ENCODE measurements at regions not wholly inside any gene's neighbourhood (a gene's known extent, or its start where the extent isn't known, plus 50 kb on each side); places are given as distances from the start of the nearest gene placed in this dataset.

DNA sequence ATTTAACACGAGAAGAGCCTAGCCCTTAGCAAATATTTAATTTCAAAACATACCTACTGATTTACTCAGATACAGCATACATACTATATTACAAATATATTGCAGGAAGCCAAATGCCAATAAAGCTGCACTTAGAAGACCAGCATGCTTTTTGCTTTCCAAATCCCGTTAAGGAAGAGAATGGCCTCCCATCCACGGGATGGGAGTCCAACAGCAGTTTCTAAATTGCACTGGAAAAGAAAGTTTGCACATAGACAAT, 156.3 kb upstream of the FOXN3 start:
- TF ChIP-seq, protein P1, sequence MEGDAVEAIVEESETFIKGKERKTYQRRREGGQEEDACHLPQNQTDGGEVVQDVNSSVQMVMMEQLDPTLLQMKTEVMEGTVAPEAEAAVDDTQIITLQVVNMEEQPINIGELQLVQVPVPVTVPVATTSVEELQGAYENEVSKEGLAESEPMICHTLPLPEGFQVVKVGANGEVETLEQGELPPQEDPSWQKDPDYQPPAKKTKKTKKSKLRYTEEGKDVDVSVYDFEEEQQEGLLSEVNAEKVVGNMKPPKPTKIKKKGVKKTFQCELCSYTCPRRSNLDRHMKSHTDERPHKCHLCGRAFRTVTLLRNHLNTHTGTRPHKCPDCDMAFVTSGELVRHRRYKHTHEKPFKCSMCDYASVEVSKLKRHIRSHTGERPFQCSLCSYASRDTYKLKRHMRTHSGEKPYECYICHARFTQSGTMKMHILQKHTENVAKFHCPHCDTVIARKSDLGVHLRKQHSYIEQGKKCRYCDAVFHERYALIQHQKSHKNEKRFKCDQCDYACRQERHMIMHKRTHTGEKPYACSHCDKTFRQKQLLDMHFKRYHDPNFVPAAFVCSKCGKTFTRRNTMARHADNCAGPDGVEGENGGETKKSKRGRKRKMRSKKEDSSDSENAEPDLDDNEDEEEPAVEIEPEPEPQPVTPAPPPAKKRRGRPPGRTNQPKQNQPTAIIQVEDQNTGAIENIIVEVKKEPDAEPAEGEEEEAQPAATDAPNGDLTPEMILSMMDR (IDR thresholded peaks at IDR 0.05): no peak
- no peak for TF ChIP-seq POLR2A (IDR thresholded peaks at IDR 0.05; ENCODE audit: low read depth)
- no peak for TF ChIP-seq EP300 (IDR thresholded peaks at IDR 0.05)

All from esophagus muscularis mucosa (tissue), 4 donors.